ENCODE measurements at regions not wholly inside any gene's neighbourhood (a gene's known extent, or its start where the extent isn't known, plus 50 kb on each side); places are given as distances from the start of the nearest gene placed in this dataset.

DNA sequence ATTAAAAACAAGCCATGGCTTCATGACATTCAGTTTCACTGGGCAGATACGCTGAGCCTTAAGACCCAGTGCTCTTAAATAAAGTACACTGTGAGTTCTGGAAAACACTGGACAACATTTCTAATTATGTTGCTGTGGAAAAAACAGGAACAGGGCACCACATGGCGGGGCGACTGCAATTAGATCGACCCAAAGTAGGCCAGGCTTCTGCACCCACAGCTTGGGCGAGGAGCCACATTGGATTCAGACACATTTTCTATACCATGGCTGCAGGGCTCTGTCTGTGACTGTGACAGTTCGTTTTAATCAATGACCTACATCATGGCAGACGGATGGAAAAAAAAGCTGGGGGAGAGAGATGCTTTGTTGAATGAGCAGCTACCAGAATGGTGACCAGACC lies 227.2 kb upstream of the HS6ST1 start:
- TF ChIP-seq EZH2 (IDR thresholded peaks at IDR 0.05; ENCODE audit: borderline replicate concordance), result no peak
- TF ChIP-seq, protein P1, sequence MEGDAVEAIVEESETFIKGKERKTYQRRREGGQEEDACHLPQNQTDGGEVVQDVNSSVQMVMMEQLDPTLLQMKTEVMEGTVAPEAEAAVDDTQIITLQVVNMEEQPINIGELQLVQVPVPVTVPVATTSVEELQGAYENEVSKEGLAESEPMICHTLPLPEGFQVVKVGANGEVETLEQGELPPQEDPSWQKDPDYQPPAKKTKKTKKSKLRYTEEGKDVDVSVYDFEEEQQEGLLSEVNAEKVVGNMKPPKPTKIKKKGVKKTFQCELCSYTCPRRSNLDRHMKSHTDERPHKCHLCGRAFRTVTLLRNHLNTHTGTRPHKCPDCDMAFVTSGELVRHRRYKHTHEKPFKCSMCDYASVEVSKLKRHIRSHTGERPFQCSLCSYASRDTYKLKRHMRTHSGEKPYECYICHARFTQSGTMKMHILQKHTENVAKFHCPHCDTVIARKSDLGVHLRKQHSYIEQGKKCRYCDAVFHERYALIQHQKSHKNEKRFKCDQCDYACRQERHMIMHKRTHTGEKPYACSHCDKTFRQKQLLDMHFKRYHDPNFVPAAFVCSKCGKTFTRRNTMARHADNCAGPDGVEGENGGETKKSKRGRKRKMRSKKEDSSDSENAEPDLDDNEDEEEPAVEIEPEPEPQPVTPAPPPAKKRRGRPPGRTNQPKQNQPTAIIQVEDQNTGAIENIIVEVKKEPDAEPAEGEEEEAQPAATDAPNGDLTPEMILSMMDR (IDR thresholded peaks at IDR 0.05; ENCODE audit: poor library complexity), result no peak
